ENCODE measurements at regions not wholly inside any gene's neighbourhood (a gene's known extent, or its start where the extent isn't known, plus 50 kb on each side); places are given as distances from the start of the nearest gene placed in this dataset.

DNA sequence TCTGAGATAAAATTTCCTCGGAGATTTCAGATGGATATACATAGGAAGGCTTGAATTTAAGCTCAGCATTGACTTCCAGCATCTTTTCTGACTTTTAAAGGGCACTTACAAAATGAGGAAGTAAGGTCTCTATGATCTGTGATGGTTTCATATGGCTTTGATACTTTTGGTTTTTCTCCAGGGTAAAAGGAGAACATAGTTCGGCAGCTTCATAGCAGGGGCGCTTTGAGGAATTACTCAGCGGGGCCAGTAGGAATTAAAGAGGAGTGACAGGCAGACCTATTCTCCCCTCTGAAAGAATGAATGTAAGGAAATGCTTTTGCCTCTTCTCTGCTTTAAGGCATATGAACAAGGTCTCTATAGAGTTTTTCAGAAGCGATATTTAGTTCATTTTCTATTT lies 80.0 kb upstream of the PCDH15 start:
- H3K4me3 ChIP-seq (ENCODE audit: low read depth, low read length): no peak overlapping the region
- POLR2A ChIA-PET: no interaction called here
- no peak for DNase-seq (ENCODE audit: low read depth, low spot score)
- CTCF ChIA-PET: no interaction called here
- TF ChIP-seq, protein P1, sequence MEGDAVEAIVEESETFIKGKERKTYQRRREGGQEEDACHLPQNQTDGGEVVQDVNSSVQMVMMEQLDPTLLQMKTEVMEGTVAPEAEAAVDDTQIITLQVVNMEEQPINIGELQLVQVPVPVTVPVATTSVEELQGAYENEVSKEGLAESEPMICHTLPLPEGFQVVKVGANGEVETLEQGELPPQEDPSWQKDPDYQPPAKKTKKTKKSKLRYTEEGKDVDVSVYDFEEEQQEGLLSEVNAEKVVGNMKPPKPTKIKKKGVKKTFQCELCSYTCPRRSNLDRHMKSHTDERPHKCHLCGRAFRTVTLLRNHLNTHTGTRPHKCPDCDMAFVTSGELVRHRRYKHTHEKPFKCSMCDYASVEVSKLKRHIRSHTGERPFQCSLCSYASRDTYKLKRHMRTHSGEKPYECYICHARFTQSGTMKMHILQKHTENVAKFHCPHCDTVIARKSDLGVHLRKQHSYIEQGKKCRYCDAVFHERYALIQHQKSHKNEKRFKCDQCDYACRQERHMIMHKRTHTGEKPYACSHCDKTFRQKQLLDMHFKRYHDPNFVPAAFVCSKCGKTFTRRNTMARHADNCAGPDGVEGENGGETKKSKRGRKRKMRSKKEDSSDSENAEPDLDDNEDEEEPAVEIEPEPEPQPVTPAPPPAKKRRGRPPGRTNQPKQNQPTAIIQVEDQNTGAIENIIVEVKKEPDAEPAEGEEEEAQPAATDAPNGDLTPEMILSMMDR (IDR thresholded peaks at IDR 0.05; ENCODE audit: insufficient read depth, low read length, missing control alignments): no peak

DNA sequence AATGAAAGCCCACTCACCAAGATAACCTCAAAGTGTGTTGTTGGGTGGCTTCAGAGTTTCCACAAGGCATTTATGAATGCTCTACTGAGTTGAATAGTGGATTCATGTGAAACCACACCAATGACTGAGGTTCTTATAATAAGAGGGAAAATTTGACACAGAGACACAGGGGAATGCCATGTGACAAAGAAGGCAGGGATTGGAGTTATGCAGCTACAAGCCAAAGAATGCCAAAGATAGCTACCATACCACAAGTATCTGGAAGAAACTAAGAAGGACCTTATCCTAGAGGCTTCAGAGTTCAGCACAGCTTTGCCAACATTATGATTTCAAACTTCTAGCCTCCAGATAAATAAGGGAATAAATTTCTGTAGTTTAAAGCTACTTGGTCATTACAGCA lies 68.0 kb upstream of the PCDH15 start:
- H3K4me3 ChIP-seq (ENCODE audit: low read depth, low read length): no peak overlapping the region
- ChIA-PET CTCF (no interaction called here), POLR2A (no interaction called here)
- TF ChIP-seq, protein P1 (IDR thresholded peaks at IDR 0.05; ENCODE audit: insufficient read depth, low read length, missing control alignments): no peak
- DNase-seq (ENCODE audit: low read depth, low spot score): no peak

- ChIA-PET POLR2A (no interaction called here), CTCF (no interaction called here)
- no peak for DNase-seq (ENCODE audit: low read depth, low spot score)
- TF ChIP-seq, protein P1 (IDR thresholded peaks at IDR 0.05; ENCODE audit: insufficient read depth, low read length, missing control alignments): no peak
- no peak overlapping the region for H3K4me3 ChIP-seq (ENCODE audit: low read depth, low read length)
These were observed 65.6 kb upstream of the PCDH15 start for GRCh38 chr10:54866666-54867065.

GRCh38 chr10:54854843-54855242 lies 53.8 kb upstream of the PCDH15 start:
- DNase-seq (ENCODE audit: low read depth, low spot score): no peak
- CTCF ChIA-PET: no interaction called here
- TF ChIP-seq, protein P1 (IDR thresholded peaks at IDR 0.05; ENCODE audit: insufficient read depth, low read length, missing control alignments): no peak
- H3K4me3 ChIP-seq (ENCODE audit: low read depth, low read length): no peak overlapping the region
- POLR2A ChIA-PET: no interaction called here

DNA sequence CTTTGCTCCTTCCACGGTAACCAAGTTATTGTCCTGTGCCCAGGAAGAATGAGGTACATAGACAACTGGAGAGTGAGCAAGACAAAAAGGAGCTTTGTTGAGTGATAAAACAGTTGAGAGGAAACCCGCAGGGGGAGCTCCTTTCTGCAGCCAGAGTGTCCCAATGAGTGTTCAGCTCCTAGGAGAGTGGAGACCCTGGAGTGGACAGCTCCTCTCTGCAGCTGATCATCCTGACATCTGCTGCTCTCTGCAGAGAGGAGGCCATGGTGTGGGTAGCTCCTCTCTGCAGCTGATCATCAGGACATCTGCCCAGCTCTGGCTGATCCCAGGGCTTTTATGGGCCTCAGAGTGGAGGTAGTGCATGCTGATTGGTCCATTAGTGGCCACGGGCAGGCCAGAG lies 53.4 kb upstream of the PCDH15 start:
- ChIA-PET POLR2A (no interaction called here), CTCF (no interaction called here)
- H3K4me3 ChIP-seq (ENCODE audit: low read depth, low read length): no peak overlapping the region
- DNase-seq (ENCODE audit: low read depth, low spot score): no peak
- TF ChIP-seq, protein P1 (IDR thresholded peaks at IDR 0.05; ENCODE audit: insufficient read depth, low read length, missing control alignments): no peak

- CTCF ChIA-PET: no interaction called here
These were observed 52.9 kb upstream of the PCDH15 start for GRCh38 chr10:54853883-54854282.

More at GRCh38 chr10:54853883-54854282, 52.9 kb upstream of the PCDH15 start:
- no peak overlapping the region for H3K4me3 ChIP-seq (ENCODE audit: low read depth, low read length)
- DNase-seq (ENCODE audit: low read depth, low spot score): no peak
- POLR2A ChIA-PET: no interaction called here
- TF ChIP-seq, protein P1 (IDR thresholded peaks at IDR 0.05; ENCODE audit: insufficient read depth, low read length, missing control alignments): no peak

Measured in AG04449 (cell line).